HL-60 (cell line): ENCODE measurements at regions not wholly inside any gene's neighbourhood (a gene's known extent, or its start where the extent isn't known, plus 50 kb on each side); places are given as distances from the start of the nearest gene placed in this dataset.

Experiments used
- DNase-seq, 2 experiments: peaks; one replicate each; pipeline ENCODE4 v3.0.0-alpha.2; 2010 to 2020; ENCODE audit warnings: low read depth in 1 of 2, low spot score in 1 of 2
- H3K27ac ChIP-seq: fragments of 250-450 bp; sonication (Bioruptor Pico); replicated peaks from 2 replicates; pipeline ENCODE4 v1.5.1; 2020; ENCODE audit warnings: mild to moderate bottlenecking, moderate library complexity
- H3K27me3 ChIP-seq: fragments of 250-450 bp; sonication (Bioruptor Pico); 2 replicates; pipeline ENCODE4 v1.5.1; 2021; ENCODE audit warnings: mild to moderate bottlenecking, moderate library complexity; ENCODE audit not compliant: insufficient read depth, poor library complexity, severe bottlenecking
- H3K4me3 ChIP-seq: replicated peaks from 2 replicates; pipeline ENCODE4 v1.5.1; 2011; ENCODE audit warnings: mild to moderate bottlenecking, control low read depth, low read length; ENCODE audit not compliant: insufficient read depth
- CTCF ChIP-seq: IDR thresholded peaks from one replicate; pipeline ENCODE4 v1.5.1; 2011; ENCODE audit warnings: low read length, control low read depth, inconsistent platforms; ENCODE audit not compliant: insufficient read depth
- GABPA ChIP-seq: IDR thresholded peaks from 2 replicates; pipeline ENCODE4 v1.6.1; 2012; ENCODE audit warnings: low read depth
- POLR2AphosphoS5 ChIP-seq: IDR thresholded peaks from 2 replicates; pipeline ENCODE4 v1.6.1; 2012; ENCODE audit warnings: low read depth
- REST ChIP-seq: IDR thresholded peaks from 2 replicates; pipeline ENCODE4 v1.6.1; 2012; ENCODE audit warnings: low read depth; ENCODE audit not compliant: insufficient replicate concordance
- SPI1 ChIP-seq: IDR thresholded peaks from 2 replicates; pipeline ENCODE4 v1.6.1; 2012; ENCODE audit warnings: low read depth, mild to moderate bottlenecking, borderline replicate concordance

DNA sequence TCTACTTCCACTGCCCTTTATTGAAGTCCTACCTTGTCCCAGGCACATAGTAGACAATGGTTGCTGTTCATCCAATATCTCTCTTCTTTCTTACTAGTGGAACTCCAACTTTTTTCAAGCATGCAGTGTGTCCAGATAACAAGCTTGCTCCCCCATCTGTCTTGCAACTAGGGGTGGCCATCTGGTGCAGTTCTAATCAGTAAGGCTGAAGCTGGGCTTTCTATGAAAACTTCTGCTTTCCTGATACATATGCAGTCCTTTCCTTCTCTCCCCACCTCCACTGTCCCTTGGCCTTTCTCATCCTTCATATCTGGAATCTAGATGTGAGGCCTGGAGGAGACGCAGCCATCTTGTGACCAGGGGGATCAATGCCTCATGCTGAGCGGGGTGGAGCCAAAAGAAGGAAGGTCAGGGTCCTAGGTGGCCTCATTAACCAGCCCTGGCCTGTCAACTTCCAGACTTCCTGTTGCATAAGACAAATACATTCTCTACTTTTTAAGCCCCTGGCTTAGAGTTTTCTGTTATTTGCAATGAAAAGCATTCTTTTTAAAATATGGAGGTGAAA is 59.6 kb upstream of the ZFP64 start:
- Histone ChIP-seq H3K4me3 (no peak overlapping the region), H3K27me3 (no peaks in the 10 kb centered on the region), H3K27ac (no peak overlapping the region)
- peak in 1 of 2 experiments; percentile 7 for DNase-seq
- TF ChIP-seq CTCF (no peak), GABPA (no peak), REST (no peak), SPI1 (no peak), POLR2AphosphoS5 (no peak)

DNA sequence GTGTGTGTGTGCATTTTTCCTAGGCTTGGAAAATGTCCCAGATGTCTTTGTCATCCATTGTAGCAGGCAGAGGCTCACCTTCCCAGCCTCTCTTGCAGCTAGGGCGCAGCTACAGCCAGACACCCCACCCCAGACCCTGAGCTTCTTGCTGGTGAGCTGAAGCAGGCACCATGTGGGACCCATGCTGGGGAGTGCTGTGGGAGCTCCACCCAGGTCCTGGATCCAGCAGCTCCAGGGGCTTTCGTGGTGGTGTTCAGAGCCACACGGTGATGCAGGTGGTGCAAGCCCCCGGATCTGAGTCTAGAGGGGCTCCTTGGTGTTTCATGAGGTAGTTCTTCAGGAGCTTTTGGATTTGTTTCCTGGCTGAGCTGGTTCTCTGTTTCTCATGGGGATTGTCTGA is 56.0 kb upstream of the ZFP64 start:
- no peak overlapping the region for H3K4me3 ChIP-seq
- no peak for DNase-seq
- H3K27ac ChIP-seq = no peak overlapping the region
- TF ChIP-seq CTCF (no peak), SPI1 (no peak), POLR2AphosphoS5 (no peak), REST (no peak), GABPA (no peak)
- no peaks in the 10 kb centered on the region for H3K27me3 ChIP-seq

GRCh38 chr20:52246366-52246765 is 54.8 kb upstream of the ZFP64 start:
- no peak for DNase-seq
- TF ChIP-seq SPI1 (no peak), GABPA (no peak), CTCF (no peak), REST (no peak), POLR2AphosphoS5 (no peak)
- no peak overlapping the region for H3K4me3 ChIP-seq
- H3K27me3 ChIP-seq = no peaks in the 10 kb centered on the region
- no peak overlapping the region for H3K27ac ChIP-seq
